GM18519 (cell line): ENCODE measurements at regions not wholly inside any gene's neighbourhood (a gene's known extent, or its start where the extent isn't known, plus 50 kb on each side); places are given as distances from the start of the nearest gene placed in this dataset.
"Not testable (repeated sequence)": the region's sequence is repeated elsewhere in the genome, so short reads cannot be mapped to it uniquely, and the experiment has no call there.

Experiments used
- ATAC-seq: cut with Tn5 transposase; IDR thresholded peaks from one replicate; pipeline ENCODE4 v1.9.1; 2021; ENCODE audit warnings: mild to moderate bottlenecking, moderate library complexity; ENCODE audit not compliant: unreplicated experiment, low FRiP score

GRCh38 chr12:42893803-42894202 lies 304.3 kb upstream of the PRICKLE1 start:
- no peak for ATAC-seq

- no peak for ATAC-seq
Measured at GRCh38 chr12:42892702-42893551, 303.4 kb upstream of the PRICKLE1 start.

DNA sequence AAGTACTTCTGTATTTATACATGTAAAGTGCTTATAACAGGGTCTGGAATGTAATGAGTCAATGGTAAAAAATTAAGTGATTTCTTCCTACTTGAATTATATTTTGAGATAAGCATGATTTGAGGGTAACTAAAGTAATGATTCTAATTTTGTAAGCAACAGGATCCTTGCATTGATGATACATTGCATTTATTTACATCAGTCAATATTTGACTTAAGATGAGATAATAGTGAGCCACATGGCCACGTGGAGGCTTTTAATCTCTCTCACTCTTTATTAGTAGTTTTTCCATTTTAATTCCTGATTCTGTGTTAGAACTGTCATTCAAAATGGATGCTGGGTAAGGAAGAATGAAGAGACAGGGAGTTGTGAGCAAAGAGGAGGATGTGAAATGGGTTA lies 298.1 kb upstream of the PRICKLE1 start:
- ATAC-seq: no peak

DNA sequence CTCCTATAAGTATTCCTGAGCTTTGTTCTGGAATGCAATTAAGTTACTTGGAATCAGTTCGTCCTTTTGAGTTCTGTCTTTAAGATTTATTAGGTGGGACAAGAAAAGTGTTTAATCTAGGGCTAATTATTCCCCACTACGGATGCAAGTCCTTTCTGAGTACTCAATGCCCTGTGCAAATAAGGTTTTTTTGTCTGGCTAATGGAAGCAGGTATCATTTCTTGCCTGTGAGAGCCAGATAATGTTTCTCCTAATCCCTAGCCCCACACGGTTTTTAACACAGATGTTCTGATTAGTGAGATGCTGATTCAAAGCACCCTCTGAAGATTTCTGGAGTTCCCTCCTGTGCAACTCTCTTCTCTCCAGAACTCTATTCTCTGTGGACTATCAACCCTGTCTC lies 296.6 kb upstream of the PRICKLE1 start:
- ATAC-seq: no peak

DNA sequence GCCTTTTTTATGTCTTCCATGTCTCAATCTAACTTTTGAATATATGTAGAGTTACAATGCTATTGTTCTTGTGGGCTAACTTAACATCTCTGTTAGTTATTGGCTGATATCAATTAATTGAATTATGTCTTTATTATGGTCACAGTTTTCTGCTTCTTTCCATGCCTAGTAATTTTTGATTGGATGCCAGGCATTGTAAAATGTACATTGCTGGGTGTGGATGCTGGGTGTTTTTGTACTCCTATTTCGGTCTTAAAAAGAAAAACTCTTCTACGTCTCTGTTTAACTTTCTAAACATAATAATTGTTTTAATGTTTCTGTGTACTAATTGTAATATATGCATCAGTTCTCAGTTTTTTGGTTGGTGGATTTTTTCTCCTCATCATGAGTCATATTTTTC lies 296.1 kb upstream of the PRICKLE1 start:
- ATAC-seq: no peak

GRCh38 chr12:42884116-42884515 lies 294.6 kb upstream of the PRICKLE1 start:
- no peak for ATAC-seq

DNA sequence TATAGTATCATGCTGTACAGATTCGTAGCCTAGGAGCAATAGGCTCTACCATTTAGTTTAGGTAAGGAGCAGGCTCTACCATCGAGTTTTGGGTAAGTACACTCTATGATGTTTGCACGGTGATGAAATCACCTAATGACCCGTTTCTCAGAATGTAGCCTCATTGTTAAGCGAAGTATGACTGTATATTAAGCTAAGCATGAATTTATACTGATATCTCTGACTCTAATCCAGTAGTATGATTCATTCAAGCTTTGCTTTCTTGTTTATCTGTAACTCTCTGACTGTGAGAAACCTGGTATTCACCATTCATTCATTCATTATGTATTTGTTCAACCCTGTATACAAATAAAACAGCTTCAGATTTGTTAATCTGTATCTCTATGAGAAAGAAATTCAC lies 283.9 kb upstream of the PRICKLE1 start:
- ATAC-seq: no peak

DNA sequence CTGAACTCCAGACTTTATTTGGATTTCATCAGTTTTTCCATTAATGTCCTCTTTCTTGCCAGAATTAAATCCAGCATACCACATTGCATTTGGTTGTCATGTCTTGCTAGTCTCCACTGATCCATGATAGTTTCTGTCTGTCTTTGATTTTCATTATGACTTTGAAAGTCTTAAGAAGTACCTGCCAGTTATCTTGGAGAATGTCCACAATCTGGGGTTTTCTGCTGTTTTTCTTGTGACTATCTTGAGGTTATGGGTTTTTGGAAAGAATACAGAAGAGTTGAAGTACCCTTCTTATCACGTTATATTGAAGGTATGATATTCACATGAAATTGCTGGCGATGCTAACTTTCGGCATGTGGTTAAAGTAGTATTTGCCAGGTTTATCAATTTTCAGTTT lies 282.3 kb upstream of the PRICKLE1 start:
- no peak for ATAC-seq

- ATAC-seq: no peak
Measured at GRCh38 chr12:42868291-42868690, 278.7 kb upstream of the PRICKLE1 start.

GRCh38 chr12:42865282-42865681 lies 275.7 kb upstream of the PRICKLE1 start:
- ATAC-seq: no peak

GRCh38 chr12:42862055-42862454 lies 272.5 kb upstream of the PRICKLE1 start:
- no peak for ATAC-seq

DNA sequence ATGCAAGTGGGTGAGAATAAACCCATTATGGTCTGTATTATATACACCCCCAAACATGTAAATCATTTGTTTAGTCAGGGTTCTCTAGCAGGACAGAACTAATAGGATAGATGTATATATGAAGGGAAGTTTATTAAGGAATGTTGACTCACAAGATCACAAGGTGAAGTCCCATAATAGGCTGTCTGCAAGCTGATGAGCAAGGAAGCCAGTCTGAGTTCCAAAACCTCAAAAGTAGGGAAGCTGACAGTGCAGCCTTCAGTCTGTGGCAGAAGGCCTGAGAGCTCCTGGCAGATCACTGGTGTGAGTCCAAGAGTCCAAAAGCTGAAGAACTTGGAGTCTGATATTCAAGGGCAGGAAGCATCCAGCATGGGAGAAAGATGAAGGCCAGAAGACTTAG lies 270.8 kb upstream of the PRICKLE1 start:
- not testable (repeated sequence) for ATAC-seq

DNA sequence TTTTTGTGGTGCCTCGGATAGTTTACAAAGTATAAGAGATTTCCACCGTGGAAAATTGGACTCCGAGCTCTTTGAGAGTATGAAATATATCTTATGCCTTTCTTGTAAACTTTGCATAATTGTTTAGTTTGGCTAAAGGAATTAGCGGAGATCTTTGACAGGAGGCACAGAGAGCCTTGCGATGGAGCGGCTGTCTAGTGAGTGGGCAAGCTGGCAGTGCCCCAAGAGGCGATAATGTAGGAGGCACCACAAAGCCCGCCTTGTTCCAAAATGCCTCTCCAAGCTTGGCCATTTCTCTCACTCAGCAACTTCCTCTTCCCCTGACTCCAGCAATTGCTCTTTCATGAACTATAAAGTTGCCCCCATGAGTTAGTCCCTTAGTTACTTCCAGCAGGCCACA lies 270.1 kb upstream of the PRICKLE1 start:
- no peak for ATAC-seq

DNA sequence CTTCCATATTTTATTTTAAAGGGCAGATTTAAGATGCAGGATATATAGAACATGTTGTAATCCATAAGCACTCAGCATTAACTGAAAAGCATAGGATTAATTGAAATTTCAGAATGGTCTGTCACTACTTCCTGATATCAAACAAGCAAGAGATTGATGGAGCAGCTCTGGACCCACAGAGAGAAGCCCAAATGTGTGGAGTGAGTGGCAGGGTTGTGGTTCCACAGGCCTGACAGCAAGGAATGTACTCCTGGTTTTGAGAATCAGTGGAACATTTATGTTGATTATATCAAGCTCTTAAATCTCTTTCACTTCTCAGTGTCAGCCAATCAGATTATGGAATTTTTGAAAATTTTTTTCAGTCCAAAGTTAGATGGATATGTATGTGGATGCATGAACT lies 267.6 kb upstream of the PRICKLE1 start:
- ATAC-seq: no peak

DNA sequence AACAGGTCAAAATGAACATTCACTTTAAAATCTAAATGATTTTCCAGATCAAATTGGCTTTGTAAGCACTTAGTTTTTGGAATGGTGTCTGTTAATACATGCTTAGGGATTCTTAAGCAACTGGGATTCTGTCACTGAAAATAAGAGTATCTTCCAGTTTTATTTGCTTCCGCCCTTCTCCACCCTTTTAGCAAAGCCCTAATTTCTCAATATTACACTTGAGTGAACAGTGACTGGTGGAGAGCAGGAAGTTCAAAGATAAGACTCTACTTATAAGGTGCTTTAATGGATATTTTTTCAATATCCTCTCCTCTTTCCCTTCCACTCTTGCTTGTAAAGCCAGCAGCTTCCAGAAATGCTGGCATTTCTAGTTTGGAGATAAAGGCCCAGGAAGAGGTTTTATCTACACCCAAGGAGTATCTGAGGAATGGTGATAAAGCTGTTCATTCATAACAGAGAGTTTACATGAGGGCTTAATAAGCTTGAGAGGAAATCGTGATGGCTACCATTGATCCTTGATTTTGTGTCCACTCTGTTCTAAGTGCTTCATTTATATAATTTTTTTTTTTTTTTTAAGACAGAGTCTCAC lies 265.9 kb upstream of the PRICKLE1 start:
- no peak for ATAC-seq

- ATAC-seq: no peak
Measured at GRCh38 chr12:42854826-42855225, 265.3 kb upstream of the PRICKLE1 start.

GRCh38 chr12:42854208-42854607 lies 264.7 kb upstream of the PRICKLE1 start:
- ATAC-seq: no peak

GRCh38 chr12:42853370-42854140 lies 264.0 kb upstream of the PRICKLE1 start:
- no peak for ATAC-seq

DNA sequence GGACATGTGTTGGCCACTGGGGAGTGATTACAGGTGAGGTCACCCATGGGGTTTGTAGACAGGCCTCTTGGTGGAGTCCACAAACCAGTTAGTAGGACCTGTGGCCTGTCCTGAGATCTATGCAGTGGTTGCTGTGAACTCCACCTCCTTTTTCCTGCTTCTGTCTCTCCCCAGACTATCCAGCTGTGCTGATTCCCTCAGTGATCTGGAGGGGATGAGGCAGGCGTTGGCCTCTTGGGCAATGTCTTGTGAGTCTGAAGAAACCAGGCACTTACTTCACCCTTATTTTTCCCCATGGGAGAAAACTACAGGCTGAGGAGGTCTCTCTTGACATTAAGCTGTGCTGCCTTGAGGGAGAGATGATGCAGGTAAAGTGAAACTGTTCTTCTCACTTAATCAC lies 257.2 kb upstream of the PRICKLE1 start:
- ATAC-seq: no peak

DNA sequence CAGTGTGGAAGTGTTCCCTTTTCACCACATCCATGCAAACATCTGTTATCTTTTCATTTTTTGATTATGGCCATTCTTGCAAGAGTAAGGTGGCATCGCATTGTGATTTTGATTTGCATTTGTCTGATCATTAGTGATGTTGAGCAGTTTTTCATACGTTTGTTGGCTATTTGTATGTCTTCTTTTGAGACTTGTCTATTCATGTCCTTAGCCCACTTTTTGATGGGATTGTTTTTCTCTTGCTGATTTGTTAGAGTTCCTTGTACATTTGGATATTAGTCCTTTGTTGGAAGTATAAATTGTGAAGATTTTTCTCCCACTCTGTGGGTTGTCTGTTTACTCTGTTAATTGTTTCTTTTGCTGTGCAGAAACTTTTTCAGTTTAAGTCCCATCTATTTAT lies 244.5 kb upstream of the PRICKLE1 start:
- no peak for ATAC-seq

DNA sequence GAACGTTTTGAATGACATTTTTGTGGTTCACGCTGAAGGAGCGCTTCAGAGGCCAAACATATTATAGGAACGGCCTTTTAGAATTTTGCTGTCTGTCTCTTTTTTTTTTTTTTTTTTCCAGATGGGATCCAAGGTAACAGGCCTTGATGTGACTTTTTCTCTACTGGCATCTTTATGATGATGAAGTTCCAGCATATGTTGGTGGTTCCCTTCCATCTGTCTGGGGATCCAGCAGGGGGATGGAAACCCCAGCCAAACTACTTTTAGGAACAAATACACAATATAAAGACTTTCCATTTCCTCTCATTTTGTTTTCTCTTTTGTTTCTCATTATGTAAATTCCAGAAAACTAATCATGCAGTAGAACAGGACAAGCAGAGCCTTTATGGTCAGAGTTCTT lies 239.3 kb upstream of the PRICKLE1 start:
- no peak for ATAC-seq

DNA sequence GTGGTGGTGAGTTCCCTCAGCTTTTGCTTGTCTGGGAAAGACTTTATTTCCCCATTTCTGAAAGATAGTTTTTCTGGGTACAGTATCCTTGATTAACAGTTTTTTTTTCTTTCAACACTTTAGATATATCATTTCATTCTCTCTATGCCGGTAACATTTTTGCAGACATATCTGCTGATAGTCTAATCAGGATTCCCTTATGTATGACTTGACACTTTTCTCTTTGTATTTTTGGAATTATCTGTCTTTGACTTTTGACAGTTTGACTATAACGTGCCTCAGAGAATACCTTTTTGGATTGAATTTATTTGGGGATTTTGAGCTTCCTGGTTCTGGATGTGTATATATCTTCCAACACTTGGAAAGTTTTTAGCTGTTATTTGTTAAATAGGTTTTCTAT lies 234.8 kb upstream of the PRICKLE1 start:
- no peak for ATAC-seq
